ENCODE measurements at regions not wholly inside any gene's neighbourhood (a gene's known extent, or its start where the extent isn't known, plus 50 kb on each side); places are given as distances from the start of the nearest gene placed in this dataset.

DNA sequence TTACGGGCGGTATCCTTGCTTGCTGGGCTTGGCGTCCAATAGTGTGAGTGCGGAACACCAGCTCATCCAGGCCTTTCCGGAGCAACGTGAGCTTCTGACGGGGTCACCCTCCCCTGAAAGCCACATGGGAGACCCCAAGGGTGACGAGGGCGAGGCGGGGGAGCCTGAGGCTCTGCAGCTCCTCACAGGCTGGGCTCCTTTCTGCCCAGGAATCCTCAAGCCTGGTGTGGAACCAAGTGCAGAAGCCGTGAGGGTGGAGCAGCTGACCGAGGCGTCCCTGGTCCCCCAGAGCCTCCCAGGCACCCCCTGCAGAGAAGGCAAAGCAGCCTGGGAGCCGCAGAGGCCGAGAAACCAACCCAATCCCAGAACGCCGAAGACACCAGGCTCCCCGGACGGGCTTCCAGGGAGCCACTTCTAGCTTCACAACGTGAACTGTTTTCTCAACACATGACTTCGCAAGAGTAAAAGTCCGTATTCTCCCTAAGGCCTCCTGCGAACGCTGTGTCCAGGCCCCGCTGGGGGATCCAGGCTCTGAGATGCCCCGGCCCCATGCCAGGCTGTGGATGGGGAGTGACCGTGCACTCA, 530.3 kb downstream of the BRD1 start:
- TF ChIP-seq, protein P1, sequence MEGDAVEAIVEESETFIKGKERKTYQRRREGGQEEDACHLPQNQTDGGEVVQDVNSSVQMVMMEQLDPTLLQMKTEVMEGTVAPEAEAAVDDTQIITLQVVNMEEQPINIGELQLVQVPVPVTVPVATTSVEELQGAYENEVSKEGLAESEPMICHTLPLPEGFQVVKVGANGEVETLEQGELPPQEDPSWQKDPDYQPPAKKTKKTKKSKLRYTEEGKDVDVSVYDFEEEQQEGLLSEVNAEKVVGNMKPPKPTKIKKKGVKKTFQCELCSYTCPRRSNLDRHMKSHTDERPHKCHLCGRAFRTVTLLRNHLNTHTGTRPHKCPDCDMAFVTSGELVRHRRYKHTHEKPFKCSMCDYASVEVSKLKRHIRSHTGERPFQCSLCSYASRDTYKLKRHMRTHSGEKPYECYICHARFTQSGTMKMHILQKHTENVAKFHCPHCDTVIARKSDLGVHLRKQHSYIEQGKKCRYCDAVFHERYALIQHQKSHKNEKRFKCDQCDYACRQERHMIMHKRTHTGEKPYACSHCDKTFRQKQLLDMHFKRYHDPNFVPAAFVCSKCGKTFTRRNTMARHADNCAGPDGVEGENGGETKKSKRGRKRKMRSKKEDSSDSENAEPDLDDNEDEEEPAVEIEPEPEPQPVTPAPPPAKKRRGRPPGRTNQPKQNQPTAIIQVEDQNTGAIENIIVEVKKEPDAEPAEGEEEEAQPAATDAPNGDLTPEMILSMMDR (conservative IDR thresholded peaks at IDR 0.05; ENCODE audit: low read depth, low read length) = no peak
- no peak for TF ChIP-seq EZH2 (IDR thresholded peaks at IDR 0.05; ENCODE audit: low read length, unreplicated experiment)

Measured in PC-3 (cell line).